DMS 273 treated with DMSO at 0.1 percent for 48 hours (cell line): ENCODE measurements at regions not wholly inside any gene's neighbourhood (a gene's known extent, or its start where the extent isn't known, plus 50 kb on each side); places are given as distances from the start of the nearest gene placed in this dataset.

ENCODE experiments used
- DNase-seq: peaks from one replicate; lab custom pipeline; 2025; lab: John Stamatoyannopoulos, UW

- DNase-seq, result no peak
These were observed 99.1 kb upstream of the MTNR1B start for GRCh38 chr11:92870196-92870832.

- DNase-seq, result no peak
These were observed 95.9 kb upstream of the MTNR1B start for GRCh38 chr11:92873551-92873950.

GRCh38 chr11:92875473-92875872, 94.0 kb upstream of the MTNR1B start:
- DNase-seq, result no peak

GRCh38 chr11:92879086-92879485, 90.4 kb upstream of the MTNR1B start:
- DNase-seq, result no peak

DNA sequence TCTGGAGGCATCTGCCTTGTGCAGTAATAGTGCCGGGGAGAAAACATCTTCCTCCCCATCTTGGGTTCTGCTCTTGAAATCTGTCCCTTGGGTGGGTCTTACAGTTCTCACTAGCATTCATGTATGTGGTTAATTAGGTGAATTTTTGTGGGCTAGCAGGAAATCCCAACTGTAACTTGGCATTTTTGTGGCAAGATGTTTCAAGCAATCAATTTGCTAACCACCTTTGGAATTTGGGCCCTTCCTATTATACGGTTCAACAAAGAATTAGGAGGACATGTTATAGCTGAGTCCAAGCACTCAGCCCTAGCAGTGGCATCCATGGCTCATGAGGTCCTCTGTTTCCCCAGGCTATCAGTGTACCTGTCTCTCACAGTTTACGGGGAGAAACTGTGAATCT, 89.1 kb upstream of the MTNR1B start:
- no peak for DNase-seq

DNA sequence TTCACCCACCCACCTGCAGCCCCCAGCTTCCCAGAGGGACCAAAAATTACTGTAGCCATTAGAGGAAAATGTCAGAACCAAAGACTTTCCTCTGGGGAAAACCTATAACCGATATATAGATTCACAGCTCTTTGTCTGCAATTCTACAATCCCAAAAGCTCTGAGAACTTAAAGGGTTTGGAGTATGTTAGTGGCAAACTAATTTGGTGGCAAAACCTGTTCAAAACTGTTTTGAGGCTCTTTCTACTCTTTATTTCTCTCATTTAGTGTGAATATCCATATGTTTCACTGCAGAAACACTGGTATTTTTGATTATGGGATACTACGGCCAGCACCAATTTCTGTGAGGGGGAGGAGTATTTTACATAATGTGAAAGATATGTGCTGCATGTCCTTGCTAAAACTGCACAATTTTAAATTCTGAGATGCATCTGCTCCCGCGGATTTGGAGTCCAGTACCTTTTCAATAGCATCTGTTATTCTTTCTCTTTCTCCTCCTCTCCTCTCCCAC, 87.5 kb upstream of the MTNR1B start:
- no peak for DNase-seq

DNA sequence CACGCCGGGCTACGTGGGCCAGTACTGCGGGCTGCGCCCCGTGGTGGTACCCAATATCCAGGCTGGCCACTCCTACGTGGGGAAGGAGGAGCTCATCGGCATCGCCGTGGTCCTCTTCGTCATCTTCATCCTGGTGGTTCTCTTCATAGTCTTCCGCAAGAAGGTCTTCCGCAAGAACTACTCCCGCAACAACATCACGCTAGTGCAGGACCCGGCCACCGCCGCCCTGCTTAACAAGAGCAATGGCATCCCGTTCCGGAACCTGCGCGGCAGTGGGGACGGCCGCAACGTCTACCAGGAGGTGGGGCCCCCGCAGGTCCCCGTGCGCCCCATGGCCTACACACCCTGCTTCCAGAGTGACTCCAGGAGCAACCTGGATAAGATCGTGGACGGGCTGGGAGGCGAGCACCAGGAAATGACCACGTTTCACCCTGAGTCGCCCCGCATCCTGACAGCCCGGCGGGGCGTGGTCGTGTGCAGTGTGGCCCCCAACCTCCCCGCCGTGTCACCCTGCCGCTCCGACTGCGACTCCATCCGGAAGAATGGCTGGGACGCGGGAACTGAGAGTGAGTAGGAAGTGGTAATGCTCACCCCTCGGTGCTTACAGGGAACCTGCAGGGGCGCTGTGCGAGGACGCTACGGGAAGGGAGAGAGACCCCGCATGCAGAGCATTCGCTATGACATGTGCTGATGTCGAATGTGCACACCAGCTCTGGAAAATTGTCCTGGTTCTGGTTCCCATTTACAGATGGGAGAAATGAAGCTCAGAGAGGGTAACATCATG, 86.4 kb upstream of the MTNR1B start:
- no peak for DNase-seq

DNA sequence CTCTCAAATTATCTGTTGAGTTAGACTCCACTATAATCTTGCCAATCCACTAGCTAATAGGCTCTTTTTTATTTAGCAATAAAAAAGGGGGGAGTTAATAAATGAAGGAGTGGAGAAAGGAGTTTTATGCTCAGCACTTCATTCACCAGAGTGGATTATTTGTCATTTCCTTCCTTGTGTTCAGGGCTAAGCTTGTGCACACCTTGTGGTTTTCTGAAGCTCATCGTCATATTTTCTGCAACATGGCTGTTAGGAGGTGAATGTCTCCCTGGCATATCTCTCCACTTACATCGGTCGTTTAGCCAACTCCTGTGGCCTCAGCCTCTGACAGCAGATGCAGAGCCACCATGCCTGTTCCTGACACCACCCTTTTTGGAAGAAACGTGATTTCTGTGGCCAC, 83.9 kb upstream of the MTNR1B start:
- DNase-seq, result no peak

- DNase-seq, result peak; percentile 22
These were observed 83.1 kb upstream of the MTNR1B start for GRCh38 chr11:92886243-92886905.

GRCh38 chr11:92888696-92889095, 80.8 kb upstream of the MTNR1B start:
- no peak for DNase-seq

DNA sequence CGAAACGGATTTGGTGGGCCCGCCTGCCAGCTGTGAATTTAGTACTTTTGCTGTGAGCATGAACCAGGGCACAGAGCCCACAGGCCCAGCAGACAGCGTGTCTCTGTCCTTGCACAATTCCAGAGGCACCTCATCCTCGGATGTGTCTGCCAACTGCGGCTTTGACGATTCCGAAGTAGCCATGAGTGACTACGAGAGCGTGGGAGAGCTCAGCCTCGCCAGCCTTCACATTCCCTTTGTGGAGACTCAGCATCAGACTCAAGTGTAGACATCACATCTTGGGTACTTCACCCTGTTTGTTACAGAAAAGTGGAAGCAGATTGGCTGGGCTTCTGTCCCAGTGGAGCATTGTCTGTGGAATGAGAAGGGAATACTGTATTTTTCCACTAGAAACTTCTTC, 78.6 kb upstream of the MTNR1B start:
- no peak for DNase-seq

DNA sequence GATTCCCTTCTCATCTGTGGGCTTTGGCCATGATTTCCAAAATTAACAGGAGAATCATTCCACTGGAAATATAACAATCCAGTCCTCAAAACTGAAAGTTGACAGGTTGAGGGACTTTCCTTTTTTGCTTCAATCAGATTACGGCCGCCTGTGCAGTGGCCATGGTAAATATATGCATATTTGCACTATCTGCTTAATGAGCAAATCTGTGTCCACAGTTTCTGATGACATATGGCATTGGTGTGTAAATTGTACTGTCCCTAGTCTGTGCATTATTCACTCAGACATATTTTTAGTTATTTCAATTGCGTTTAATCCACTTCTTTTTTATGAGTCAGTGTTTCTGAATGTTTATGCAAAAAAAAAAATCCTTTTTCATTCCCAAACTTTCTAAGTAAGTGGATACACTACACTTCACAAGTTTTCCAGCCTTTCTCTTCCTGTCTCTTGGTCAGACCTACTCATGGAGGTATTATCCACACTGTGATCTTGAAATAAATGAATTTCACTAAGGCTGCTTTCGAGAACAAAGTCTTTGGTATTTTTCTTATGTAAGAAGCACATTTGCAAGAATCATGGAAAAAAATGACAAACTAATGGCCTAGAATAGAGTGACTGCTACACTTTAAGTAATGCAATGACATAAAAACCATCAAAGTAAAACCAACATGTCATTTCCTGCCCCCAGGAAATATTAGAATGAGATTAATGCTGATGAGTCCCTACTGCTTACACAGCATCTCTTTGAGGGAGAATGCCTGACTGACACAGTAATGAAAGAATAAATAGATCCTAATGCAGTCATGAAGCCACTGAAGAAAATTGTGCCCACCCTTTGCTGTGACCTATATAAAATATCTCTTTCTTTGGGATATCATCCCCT, 76.4 kb upstream of the MTNR1B start:
- no peak for DNase-seq

GRCh38 chr11:92894197-92894596, 75.3 kb upstream of the MTNR1B start:
- no peak for DNase-seq

- no peak for DNase-seq
These were observed 72.0 kb upstream of the MTNR1B start for GRCh38 chr11:92897487-92897886.

DNA sequence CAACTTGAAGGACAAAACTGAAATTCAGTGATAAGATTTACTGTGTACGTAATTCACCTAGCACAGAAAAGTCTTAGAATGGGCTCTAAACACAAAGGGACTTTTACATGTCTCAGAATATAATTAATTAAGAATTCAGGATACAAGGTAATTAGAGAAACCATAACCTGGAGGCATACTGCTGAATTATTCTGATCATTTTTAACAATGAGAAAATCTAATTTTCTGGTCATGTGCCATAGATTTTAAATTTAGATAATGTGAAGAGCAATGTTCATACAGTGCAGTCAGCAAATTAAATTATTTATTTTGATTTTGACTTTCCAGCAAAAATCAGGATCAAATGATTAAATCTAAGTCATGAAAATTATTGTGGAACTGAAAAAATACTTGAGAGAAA, 67.0 kb upstream of the MTNR1B start:
- DNase-seq, result no peak

DNA sequence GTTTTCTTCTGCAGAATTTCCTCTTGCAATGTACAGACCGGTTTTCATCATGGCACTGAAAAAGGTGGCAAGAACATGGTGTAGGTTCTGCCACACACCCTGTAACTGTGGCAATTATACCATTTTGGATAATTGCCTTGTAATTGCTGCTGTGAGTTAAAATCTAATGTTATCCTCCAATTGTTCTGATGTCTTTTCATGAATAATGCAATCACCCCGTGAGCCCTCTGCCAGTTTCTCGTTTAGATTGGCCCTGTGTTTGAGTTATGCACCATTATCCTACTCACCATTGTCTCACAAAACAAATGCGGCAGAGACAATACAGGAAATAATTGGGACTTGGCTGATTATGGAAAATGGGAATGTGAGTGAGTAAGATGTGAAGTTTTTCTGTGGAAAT, 61.8 kb upstream of the MTNR1B start:
- no peak for DNase-seq

GRCh38 chr11:92909214-92909613, 60.2 kb upstream of the MTNR1B start:
- DNase-seq, result no peak

DNA sequence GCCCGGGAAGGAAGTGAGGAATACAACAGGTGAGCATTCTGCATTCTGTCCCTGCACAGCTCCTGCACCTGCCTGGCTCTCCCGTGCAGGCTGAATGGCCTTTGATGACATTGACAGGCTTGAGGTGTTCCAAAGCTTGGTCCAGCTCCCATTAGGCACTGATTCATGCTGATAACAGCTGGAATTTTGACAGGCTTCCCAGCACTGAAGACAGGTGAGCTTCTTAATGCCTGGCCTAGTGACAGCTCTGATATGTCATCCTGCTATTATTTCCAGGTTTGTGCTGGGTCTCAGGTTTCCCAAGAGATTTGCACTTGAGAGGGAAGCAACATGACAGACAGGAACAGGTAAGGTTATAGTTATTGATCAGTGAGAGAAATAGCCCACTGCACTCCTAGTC, 58.0 kb upstream of the MTNR1B start:
- no peak for DNase-seq

DNA sequence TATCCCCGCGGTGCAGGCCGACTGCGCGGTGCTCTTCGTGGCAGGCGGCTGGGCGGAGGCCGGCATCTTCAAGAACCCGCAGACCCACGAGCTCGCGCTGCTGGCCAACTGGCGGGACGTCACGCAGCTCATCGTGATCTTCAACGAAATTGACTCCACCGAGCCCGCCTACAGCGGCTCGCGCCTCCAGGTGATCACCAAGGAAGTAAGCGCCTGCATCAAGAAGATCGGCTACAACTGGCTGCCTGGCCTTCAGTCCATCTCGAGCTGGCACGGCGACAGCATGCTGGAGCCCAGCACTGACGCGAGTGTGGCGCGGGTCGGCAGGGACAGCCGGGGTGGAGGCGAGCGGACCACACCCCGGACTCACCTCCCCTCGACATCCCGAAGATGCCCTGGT, 53.9 kb upstream of the MTNR1B start:
- DNase-seq, result no peak

DNA sequence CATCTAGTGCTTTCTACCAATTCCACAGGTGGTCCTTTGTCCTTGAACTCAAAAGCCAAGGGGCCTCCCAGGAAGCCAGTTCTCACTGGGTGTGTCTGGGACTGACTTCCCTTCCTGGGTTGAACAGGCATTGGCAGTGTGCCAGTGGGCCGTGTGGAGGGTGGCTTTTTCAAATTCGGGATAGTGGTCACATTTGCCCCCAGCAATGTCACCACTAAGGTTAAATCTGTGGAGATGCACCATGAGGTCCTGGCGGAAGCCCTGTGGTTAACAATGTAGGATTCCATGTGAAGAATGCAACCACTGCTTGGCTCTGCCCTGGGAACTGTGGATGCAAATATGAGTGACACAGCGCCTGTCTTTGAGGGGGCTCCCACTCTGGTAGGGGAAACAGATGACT, 53.2 kb upstream of the MTNR1B start:
- DNase-seq, result no peak

GRCh38 chr11:92917927-92918326, 51.5 kb upstream of the MTNR1B start:
- no peak for DNase-seq

- no peak for DNase-seq
These were observed 50.4 kb upstream of the MTNR1B start for GRCh38 chr11:92919048-92919447.
